Fibroblast of mammary gland (primary cell): ENCODE measurements at regions not wholly inside any gene's neighbourhood (a gene's known extent, or its start where the extent isn't known, plus 50 kb on each side); places are given as distances from the start of the nearest gene placed in this dataset.

Source experiments
- DNase-seq: peaks from one replicate; pipeline ENCODE4 v3.0.0-alpha.2; 2010; ENCODE audit warnings: low read depth
- H3K4me3 ChIP-seq: 2 replicates; pipeline ENCODE4 v1.5.1; 2011; ENCODE audit warnings: low read depth, mild to moderate bottlenecking, low read length, moderate library complexity; ENCODE audit not compliant: control insufficient read depth
- TF ChIP-seq, protein P1 (sequence below): conservative IDR thresholded peaks from 2 replicates; pipeline ENCODE4 v1.5.1; 2011; ENCODE audit warnings: low read depth, low read length, inconsistent platforms; ENCODE audit not compliant: control insufficient read depth, insufficient read depth

DNA sequence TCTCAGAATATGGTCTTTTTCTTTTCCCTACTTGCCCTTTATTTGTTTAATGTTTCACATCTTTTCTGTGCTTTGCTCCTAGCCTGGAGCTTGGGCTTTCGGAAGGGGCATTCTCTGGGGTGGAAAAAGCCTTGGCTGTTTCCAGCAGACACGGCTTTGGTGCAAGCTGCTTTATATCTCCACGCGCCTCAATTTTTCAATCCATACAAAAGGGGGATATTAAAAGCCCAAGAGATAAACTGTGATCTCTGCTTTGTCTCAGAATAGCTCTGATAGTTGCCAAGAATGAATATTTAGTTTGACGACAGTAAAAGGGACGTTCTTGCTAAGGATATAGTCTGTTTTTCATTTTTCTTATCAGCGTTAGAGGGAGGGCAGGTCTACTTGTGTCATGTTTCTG is 194.0 kb upstream of the KIRREL3 start:
- no peak overlapping the region for H3K4me3 ChIP-seq
- no peak for DNase-seq
- TF ChIP-seq, protein P1, sequence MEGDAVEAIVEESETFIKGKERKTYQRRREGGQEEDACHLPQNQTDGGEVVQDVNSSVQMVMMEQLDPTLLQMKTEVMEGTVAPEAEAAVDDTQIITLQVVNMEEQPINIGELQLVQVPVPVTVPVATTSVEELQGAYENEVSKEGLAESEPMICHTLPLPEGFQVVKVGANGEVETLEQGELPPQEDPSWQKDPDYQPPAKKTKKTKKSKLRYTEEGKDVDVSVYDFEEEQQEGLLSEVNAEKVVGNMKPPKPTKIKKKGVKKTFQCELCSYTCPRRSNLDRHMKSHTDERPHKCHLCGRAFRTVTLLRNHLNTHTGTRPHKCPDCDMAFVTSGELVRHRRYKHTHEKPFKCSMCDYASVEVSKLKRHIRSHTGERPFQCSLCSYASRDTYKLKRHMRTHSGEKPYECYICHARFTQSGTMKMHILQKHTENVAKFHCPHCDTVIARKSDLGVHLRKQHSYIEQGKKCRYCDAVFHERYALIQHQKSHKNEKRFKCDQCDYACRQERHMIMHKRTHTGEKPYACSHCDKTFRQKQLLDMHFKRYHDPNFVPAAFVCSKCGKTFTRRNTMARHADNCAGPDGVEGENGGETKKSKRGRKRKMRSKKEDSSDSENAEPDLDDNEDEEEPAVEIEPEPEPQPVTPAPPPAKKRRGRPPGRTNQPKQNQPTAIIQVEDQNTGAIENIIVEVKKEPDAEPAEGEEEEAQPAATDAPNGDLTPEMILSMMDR, result no peak

DNA sequence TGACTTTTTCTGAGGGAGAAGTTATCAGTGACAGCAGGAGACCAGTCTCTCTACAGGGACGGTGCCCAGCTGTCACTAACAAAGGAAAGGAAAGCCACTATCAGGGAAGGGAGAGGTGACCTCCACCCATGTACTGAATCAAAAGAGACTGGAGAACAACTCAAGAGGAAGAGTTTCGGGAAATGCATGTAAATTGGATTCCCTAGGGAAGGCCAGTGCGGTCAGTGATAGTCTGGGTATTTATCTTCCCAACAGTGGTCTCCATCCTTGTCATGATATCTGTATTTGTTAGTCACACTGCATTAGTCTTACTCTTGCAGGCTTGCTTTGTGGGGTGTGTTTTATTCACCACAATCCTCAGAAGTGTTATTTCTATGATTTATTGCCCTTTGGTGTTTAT is 193.4 kb upstream of the KIRREL3 start:
- TF ChIP-seq, protein P1, result no peak
- DNase-seq, result no peak
- no peak overlapping the region for H3K4me3 ChIP-seq

DNA sequence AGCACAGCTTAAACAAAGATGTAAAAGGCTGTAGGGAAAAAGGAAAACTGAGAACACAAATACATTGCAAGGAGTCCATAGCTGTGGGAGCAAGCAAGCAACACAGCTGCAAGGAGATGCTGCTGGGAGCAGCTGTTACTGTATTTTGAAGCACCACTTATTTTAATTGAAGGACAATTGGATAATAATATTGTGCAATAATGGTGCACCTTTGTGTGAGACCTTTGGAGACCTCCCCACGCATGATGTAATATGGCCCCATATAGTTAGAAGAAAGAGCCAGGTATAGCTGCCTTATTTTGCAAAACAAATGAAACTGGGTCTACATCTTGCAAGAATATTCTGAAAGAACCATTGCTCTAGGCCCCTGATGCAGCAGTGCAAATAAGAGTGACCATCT is 191.1 kb upstream of the KIRREL3 start:
- no peak for DNase-seq
- TF ChIP-seq, protein P1, result no peak
- no peak overlapping the region for H3K4me3 ChIP-seq

DNA sequence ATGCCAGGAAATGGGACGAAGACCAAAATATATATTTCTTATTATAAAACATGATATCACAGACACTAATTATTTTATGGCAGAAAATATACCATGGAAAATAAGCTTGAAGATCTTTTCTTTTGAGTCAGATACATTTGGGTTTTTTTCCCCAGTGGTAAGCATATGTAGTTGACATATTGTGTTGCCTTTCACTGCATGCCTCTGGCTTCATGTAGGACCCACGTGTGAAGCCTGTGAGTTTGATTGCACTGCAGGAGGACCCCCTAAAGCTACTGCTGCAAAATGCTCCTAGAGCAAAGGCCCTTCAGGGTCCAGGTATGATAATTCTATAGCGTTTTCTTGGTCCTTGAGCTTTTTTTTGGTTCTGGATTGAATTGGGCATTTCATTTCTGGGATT is 190.7 kb upstream of the KIRREL3 start:
- no peak for DNase-seq
- TF ChIP-seq, protein P1, result no peak
- no peak overlapping the region for H3K4me3 ChIP-seq

DNA sequence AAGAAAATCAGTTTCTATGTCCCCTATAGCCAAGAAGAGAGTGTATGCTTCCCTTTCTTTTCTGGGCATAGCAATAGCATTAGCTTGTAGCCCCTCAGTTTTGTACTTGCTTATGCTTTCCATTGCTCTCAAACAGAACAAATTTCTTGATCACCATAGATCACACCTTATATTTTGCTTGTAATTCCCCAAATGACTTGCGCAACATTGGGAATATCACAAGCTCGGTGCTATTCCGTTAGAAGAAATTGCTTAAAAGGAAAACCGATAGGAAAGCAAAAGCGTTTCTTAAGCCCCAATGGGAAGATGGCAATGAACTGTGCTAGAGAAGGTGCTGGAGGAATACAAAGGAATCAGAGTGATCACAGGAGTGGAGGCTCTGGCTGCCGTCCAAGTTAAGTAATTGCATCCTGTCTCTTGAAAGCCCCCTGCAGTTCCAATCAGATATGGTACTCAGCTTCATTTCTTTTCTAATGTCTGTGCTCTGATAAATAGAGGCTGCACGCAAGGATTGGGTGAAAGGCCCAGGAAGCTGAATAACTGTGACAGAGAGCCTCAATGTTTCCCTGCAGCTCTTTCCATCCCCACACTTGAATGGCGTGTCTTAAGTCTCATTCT is 182.1 kb upstream of the KIRREL3 start:
- DNase-seq, result no peak
- TF ChIP-seq, protein P1, result no peak
- H3K4me3 ChIP-seq, result no peak overlapping the region

DNA sequence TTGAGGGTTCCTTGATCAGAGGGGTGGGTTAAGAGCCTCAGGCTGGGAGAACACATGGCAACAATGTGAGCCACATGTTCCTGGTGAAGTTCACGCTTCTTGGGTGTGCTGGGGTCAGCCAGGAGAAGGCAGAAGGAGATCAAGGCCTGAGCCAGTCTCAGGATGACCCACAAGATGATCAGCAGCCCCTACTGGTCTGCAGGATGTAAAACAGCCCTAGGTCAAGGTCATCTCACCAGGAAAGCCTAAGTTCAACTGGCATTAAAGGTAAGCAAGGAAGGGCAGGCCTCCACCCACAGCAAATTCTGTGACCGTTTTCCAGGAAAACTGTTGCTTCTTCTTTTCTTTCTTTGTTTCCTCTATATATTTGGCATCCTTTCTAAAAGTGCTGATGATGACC is 156.7 kb upstream of the KIRREL3 start:
- TF ChIP-seq, protein P1, result no peak

DNA sequence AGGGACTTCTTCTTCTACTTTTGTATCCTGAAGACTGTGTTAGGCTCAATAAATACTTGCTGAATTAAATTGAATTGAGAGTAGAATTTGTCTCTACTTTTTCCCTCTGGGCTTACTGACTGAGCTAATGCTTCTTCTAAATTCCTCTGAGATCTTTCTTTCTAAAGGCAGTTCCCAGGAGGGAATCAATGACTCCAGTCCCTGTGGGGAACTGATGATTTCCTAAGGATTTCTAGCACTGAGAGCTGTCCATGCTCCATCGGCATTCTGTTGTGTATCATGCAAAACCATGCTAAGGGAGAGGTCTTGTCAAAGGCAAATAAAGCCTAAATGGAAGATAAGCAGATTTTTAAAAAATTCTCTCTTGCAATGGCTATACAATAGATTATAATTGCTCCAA is 148.8 kb upstream of the KIRREL3 start:
- no peak overlapping the region for H3K4me3 ChIP-seq
- no peak for DNase-seq
- TF ChIP-seq, protein P1, result no peak

More for the DNA sequence above, 156.7 kb upstream of the KIRREL3 start:
- H3K4me3 ChIP-seq, result no peak overlapping the region
- no peak for DNase-seq
